ENCODE measurements at regions not wholly inside any gene's neighbourhood (a gene's known extent, or its start where the extent isn't known, plus 50 kb on each side); places are given as distances from the start of the nearest gene placed in this dataset.

DNA sequence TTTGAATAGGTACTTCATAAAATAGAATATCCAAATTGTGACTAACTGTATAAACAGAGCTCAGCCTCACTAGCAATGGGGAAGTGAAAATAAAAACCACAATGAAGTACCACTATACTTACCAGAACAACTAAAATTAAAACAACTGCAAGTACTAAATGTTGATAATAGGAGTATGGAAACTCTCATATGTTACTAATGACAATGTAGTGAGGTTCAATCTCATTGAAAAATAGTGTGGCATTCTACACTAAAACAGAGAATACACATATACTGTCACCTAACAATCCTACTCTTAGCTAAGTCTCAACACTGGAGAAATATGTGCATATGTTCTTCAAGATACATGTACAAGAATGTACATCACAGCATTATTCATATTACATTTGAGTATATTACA is 132.0 kb upstream of the CARMIL1 start:
- H3K27ac ChIP-seq: no peak overlapping the region
- TF ChIP-seq, protein P1, sequence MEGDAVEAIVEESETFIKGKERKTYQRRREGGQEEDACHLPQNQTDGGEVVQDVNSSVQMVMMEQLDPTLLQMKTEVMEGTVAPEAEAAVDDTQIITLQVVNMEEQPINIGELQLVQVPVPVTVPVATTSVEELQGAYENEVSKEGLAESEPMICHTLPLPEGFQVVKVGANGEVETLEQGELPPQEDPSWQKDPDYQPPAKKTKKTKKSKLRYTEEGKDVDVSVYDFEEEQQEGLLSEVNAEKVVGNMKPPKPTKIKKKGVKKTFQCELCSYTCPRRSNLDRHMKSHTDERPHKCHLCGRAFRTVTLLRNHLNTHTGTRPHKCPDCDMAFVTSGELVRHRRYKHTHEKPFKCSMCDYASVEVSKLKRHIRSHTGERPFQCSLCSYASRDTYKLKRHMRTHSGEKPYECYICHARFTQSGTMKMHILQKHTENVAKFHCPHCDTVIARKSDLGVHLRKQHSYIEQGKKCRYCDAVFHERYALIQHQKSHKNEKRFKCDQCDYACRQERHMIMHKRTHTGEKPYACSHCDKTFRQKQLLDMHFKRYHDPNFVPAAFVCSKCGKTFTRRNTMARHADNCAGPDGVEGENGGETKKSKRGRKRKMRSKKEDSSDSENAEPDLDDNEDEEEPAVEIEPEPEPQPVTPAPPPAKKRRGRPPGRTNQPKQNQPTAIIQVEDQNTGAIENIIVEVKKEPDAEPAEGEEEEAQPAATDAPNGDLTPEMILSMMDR (conservative IDR thresholded peaks at IDR 0.05): no peak

DNA sequence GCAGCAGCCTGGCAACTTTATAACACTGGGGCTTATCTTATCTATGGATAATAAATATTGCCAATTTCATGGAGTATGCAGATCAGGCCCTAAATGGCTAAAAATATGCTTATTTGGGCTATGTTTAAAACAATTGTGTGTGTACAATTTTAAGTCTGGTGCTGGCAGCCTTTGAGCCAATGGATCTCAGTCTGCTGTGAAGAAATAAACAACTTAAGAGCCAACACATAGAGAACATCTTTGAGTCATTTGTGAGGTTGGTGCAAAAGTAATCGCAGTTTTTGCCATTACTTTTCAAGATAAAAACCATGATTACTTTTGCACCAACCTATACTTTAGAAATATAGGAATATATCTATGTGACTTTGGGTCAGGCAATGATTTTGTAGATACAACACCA is 129.1 kb upstream of the CARMIL1 start:
- TF ChIP-seq, protein P1 (conservative IDR thresholded peaks at IDR 0.05): no peak
- no peak overlapping the region for H3K27ac ChIP-seq

DNA sequence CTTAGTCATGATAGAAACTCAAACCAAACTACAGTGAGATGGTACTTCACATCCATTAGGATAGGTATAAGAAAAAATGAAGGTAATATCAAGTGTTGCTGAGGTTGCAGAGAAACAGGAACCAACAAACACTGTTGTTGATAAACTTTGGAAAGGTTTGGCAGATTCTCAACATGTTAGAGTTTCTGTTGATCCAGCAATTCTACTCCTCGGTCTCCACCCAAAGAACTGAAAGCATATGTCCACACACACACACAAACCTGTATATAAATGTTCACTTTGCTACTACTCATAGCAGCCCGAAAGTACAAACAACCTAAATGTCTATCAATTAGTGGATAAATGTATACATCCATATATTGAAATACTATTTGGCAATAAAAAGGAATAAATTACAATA is 128.3 kb upstream of the CARMIL1 start:
- H3K27ac ChIP-seq: no peak overlapping the region
- TF ChIP-seq, protein P1 (conservative IDR thresholded peaks at IDR 0.05): no peak

DNA sequence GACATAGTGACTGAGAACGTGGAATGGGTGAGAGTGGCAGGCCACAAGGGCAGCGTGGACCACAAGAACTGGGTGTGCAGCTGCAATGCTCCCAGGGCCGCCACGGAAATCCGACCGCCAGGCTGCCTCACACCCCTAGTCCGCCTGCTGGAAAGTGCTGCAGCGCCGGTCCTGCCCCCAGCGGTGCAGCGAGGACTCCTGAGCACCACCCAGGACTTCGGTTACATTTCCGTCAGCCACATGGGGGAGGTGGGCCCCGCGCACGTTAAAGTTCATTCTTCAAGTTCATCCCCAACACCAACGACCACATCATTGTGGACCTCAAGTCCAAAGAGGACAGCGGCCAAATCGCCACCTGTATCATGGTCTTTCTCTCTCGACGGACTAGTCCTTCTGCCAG is 126.1 kb upstream of the CARMIL1 start:
- H3K27ac ChIP-seq: peak overlapping the region; percentile 93
- TF ChIP-seq, protein P1 (conservative IDR thresholded peaks at IDR 0.05): no peak

DNA sequence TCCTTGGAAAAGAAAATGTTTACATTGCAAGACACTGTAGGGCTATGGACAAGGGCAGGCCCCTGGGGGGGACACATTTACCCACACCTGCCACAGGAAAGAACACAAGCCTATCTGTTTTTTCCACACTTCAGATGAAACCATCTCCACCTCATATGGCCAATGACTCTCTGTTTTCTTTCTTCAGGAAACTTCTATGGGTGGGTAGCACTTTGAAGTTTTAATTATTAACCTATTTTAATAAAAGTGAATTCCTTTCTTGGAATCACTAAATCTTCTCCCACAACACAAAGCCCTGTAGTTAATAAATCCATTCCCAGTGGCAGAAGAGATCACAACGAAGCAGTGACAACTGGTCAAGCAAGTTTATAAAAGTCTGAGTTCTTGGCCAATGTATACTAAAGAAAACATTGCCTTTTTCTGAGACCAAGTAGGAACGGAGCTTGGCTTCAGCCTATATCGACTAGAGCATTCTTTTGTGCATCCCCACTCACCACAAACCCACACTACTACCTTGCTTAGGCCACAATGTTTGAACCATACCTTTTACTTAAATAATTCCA is 125.1 kb upstream of the CARMIL1 start:
- TF ChIP-seq, protein P1 (conservative IDR thresholded peaks at IDR 0.05): no peak
- H3K27ac ChIP-seq: peak overlapping the region; percentile 93

DNA sequence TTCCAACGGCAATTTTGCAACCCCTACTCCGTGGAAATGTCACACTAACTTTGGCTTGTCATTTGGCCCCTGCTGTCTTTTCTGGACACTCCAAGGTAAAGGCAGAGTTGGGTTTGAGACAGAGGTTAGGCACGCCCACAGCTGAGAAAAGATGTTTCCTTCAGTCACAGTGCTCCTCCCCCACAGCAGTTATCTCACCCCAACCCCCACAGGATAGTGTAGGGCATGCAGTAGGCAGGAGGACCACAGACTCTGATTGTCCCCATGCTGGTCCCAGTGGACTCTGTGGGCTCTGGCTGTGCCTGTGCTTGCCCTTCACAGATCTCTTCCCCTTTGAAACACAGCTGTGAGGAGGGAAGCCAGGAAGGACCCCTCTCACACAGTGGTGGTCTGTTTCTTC is 124.0 kb upstream of the CARMIL1 start:
- TF ChIP-seq, protein P1 (conservative IDR thresholded peaks at IDR 0.05): no peak
- H3K27ac ChIP-seq: peak overlapping the region; percentile 93

DNA sequence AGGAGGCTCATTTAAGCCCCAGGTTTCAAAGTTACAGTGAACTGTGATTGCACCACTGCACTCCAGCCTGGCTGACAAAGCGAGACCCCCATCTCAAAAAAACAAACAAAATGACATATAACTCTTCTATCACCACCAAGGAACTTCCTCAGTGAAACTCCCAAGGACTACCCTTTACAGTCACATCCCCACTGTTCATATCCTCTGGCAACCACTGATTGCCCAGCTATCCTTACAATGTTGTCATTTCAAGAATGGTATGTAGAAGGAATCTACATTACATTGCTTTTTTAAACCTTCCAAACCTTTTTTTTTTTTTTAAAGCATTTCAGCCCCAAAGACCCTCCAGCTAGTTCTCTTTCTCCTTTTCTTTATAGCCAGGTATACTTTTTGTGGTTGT is 123.1 kb upstream of the CARMIL1 start:
- TF ChIP-seq, protein P1 (conservative IDR thresholded peaks at IDR 0.05): no peak
- peak overlapping the region; percentile 93; the same call in 1 of the 2 replicates for H3K27ac ChIP-seq

All from VCaP (cell line).